SU-DHL-6 (cell line): ENCODE measurements at regions not wholly inside any gene's neighbourhood (a gene's known extent, or its start where the extent isn't known, plus 50 kb on each side); places are given as distances from the start of the nearest gene placed in this dataset.
"Not testable (repeated sequence)": the region's sequence is repeated elsewhere in the genome, so short reads cannot be mapped to it uniquely, and the experiment has no call there.

Experiments
- H2AFZ ChIP-seq: fragments of 200-600 bp; sonication (generic); 2 replicates; pipeline ENCODE4 v1.6.1; 2014; ENCODE audit warnings: low read depth, mild to moderate bottlenecking, moderate library complexity, mixed read lengths, antibody characterized with exemption, low read length; ENCODE audit not compliant: severe bottlenecking
- H3F3A ChIP-seq: fragments of 200-600 bp; shearing (Covaris generic); 2 replicates; pipeline ENCODE4 v1.6.0; 2016; ENCODE audit warnings: antibody characterized with exemption, mild to moderate bottlenecking; ENCODE audit not compliant: insufficient read depth
- H3K27ac ChIP-seq: fragments of 200-600 bp; sonication (generic); 2 replicates; pipeline ENCODE4 v1.5.1; 2016; ENCODE audit warnings: low read depth, mild to moderate bottlenecking, low read length, moderate library complexity, mixed read lengths
- H3K27me3 ChIP-seq: fragments of 200-600 bp; sonication (generic), shearing (Covaris generic); 2 replicates; pipeline ENCODE4 v1.6.0; 2014; ENCODE audit warnings: mild to moderate bottlenecking, low read length
- H3K36me3 ChIP-seq: fragments of 200-600 bp; sonication (generic); 2 replicates; pipeline ENCODE4 v1.6.1; 2014; ENCODE audit warnings: mild to moderate bottlenecking, low read length, mixed read lengths
- H3K4me2 ChIP-seq: fragments of 300-600, 200-600 bp; shearing (Covaris generic), sonication (generic); 2 replicates; pipeline ENCODE4 v1.6.0; 2014; ENCODE audit warnings: low read length, low read depth, mild to moderate bottlenecking; ENCODE audit not compliant: poor library complexity, severe bottlenecking
- H3K4me3 ChIP-seq: fragments of 200-600 bp; sonication (generic); 2 replicates; pipeline ENCODE4 v1.5.1; 2014; ENCODE audit warnings: antibody characterized with exemption, low read length, mild to moderate bottlenecking, mixed read lengths; ENCODE audit not compliant: insufficient read depth, poor library complexity, severe bottlenecking
- H3K79me2 ChIP-seq: fragments of 200-600 bp; sonication (generic); 2 replicates; pipeline ENCODE4 v1.6.1; 2014; ENCODE audit warnings: mild to moderate bottlenecking, low read length, moderate library complexity; ENCODE audit not compliant: insufficient read depth
- H3K9ac ChIP-seq: fragments of 200-600 bp; sonication (generic); 2 replicates; pipeline ENCODE4 v1.7.0; 2014; ENCODE audit warnings: mild to moderate bottlenecking, low read length
- H3K9me2 ChIP-seq: fragments of 200-600 bp; sonication (generic); replicated peaks from 2 replicates; pipeline ENCODE4 v1.6.1; 2014; ENCODE audit warnings: low read length; ENCODE audit not compliant: insufficient read depth
- H3K9me3 ChIP-seq: fragments of 200-600 bp; sonication (generic); 2 replicates; pipeline ENCODE4 v1.6.1; 2014; ENCODE audit warnings: low read length, mixed read lengths; ENCODE audit not compliant: insufficient read depth
- H4K20me1 ChIP-seq: fragments of 200-600 bp; sonication (generic); 2 replicates; pipeline ENCODE4 v1.6.1; 2014; ENCODE audit warnings: low read depth, mild to moderate bottlenecking, antibody characterized with exemption, low read length, moderate library complexity, mixed read lengths
- EZH2phosphoT487 ChIP-seq: fragments of 200-600 bp; sonication (generic), shearing (Covaris generic); conservative IDR thresholded peaks from 2 replicates; pipeline ENCODE4 v1.6.1; 2018; ENCODE audit warnings: mild to moderate bottlenecking, antibody characterized with exemption, low read length, moderate library complexity, mixed read lengths
- TF ChIP-seq, protein P1 (sequence below): fragments of 200-600 bp; sonication (generic); IDR thresholded peaks from one replicate; pipeline ENCODE4 v1.5.1; 2017; ENCODE audit warnings: antibody characterized with exemption, mild to moderate bottlenecking, low read length, moderate library complexity; ENCODE audit not compliant: insufficient read depth, poor library complexity, severe bottlenecking

DNA sequence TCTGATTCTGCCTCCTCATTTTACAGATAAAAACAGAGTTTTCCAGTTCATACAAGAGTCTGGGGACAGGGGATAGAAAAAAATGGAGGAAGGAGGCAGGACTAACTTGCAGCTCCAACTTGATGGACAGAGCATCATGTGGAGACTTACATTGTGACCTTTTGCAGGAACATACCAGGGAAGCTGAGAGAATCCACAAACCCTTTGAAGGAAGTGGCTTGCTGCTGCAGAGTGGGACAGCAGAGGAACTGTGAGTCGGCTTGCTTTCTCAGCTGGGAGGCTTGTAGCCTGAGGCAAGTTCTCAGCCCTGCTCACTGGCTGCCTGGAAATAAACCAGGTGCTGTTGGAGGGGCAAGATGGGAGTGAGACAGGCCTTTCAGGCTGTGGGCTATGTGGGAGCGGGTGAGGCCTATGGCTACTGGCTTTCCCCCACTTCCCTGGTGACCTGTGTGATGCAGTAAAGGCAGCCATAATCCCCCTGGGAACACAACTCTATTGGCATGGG, 614.4 kb downstream of the KCTD12 start:
- Histone ChIP-seq H3K9ac (no peak overlapping the region), H3K36me3 (no peaks in the 10 kb centered on the region), H3K9me2 (no peaks in the 10 kb centered on the region), H3K4me2 (no peak overlapping the region), H3K27ac (no peak overlapping the region), H3K27me3 (no peaks in the 10 kb centered on the region), H3F3A (no peaks in the 10 kb centered on the region), H2AFZ (no peak overlapping the region), H3K9me3 (no peaks in the 10 kb centered on the region), H4K20me1 (no peaks in the 10 kb centered on the region), H3K79me2 (no peaks in the 10 kb centered on the region), H3K4me3 (no peak overlapping the region)
- TF ChIP-seq EZH2phosphoT487, result no peak
- TF ChIP-seq, protein P1, sequence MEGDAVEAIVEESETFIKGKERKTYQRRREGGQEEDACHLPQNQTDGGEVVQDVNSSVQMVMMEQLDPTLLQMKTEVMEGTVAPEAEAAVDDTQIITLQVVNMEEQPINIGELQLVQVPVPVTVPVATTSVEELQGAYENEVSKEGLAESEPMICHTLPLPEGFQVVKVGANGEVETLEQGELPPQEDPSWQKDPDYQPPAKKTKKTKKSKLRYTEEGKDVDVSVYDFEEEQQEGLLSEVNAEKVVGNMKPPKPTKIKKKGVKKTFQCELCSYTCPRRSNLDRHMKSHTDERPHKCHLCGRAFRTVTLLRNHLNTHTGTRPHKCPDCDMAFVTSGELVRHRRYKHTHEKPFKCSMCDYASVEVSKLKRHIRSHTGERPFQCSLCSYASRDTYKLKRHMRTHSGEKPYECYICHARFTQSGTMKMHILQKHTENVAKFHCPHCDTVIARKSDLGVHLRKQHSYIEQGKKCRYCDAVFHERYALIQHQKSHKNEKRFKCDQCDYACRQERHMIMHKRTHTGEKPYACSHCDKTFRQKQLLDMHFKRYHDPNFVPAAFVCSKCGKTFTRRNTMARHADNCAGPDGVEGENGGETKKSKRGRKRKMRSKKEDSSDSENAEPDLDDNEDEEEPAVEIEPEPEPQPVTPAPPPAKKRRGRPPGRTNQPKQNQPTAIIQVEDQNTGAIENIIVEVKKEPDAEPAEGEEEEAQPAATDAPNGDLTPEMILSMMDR, result no peak

DNA sequence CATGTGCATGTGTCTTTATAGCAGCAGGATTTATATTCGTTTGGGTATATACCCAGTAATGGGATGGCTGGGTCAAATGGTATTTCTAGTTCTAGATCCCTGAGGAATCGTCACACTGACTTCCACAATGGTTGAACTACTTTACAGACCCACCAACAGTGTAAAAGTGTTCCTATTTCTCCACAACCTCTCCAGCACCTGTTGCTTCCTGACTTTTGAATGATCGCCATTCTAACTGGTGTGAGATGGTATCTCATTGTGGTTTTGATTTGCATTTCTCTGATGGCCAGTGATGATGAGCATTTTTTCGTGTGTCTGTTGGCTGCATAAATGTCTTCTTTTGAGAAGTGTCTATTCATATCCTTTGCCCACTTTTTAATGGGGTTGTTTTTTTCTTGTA, 617.9 kb downstream of the KCTD12 start:
- not testable (repeated sequence) for H3K4me3 ChIP-seq, H3K27me3 ChIP-seq, H3K4me2 ChIP-seq, H3K27ac ChIP-seq, H3K9ac ChIP-seq, H2AFZ ChIP-seq, H3K9me3 ChIP-seq, H3K9me2 ChIP-seq, H3F3A ChIP-seq, H3K79me2 ChIP-seq, H4K20me1 ChIP-seq, H3K36me3 ChIP-seq

- no peaks in the 10 kb centered on the region for H4K20me1 ChIP-seq
- H3K79me2 ChIP-seq, result no peaks in the 10 kb centered on the region
- H3K27ac ChIP-seq, result no peak overlapping the region
- H3K4me3 ChIP-seq, result no peak overlapping the region
- no peaks in the 10 kb centered on the region for H3K36me3 ChIP-seq
- TF ChIP-seq, protein P1, result no peak
- no peak for TF ChIP-seq EZH2phosphoT487
- H3K9ac ChIP-seq, result no peak overlapping the region
- no peaks in the 10 kb centered on the region for H3K27me3 ChIP-seq
- no peaks in the 10 kb centered on the region for H3K9me2 ChIP-seq
- H3F3A ChIP-seq, result no peaks in the 10 kb centered on the region
- no peak overlapping the region for H3K4me2 ChIP-seq
- no peak overlapping the region for H2AFZ ChIP-seq
- no peaks in the 10 kb centered on the region for H3K9me3 ChIP-seq
These were observed 619.0 kb downstream of the KCTD12 start for GRCh38 chr13:76267216-76267615.

DNA sequence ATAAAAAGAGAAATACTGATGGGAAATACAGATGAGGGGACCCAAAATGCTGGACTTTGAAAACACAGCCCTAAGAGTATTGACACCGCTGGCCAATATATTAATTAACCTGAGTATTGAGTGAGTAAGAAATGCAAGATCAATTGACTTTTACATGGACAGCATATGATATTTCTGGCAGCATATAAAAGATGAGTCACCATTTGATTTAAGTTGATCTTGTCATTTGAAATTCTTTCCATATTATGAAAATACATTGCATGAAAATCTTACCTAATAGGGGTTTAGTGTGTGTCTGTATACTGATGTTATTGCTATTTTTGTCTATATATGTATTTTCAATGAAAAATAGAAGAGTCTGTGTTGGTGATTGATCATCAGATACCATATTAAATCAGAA, 619.6 kb downstream of the KCTD12 start:
- H3K4me2 ChIP-seq, result no peak overlapping the region
- H3K79me2 ChIP-seq, result no peaks in the 10 kb centered on the region
- no peak overlapping the region for H3K9ac ChIP-seq
- no peak overlapping the region for H3K4me3 ChIP-seq
- H3F3A ChIP-seq, result no peaks in the 10 kb centered on the region
- H3K9me2 ChIP-seq, result no peaks in the 10 kb centered on the region
- H4K20me1 ChIP-seq, result no peaks in the 10 kb centered on the region
- no peaks in the 10 kb centered on the region for H3K36me3 ChIP-seq
- H3K9me3 ChIP-seq, result no peaks in the 10 kb centered on the region
- no peak for TF ChIP-seq EZH2phosphoT487
- TF ChIP-seq, protein P1, result no peak
- no peak overlapping the region for H2AFZ ChIP-seq
- H3K27ac ChIP-seq, result no peak overlapping the region
- no peaks in the 10 kb centered on the region for H3K27me3 ChIP-seq
